Trophoblast cell (in vitro differentiated cells and primary cell): ENCODE measurements at regions not wholly inside any gene's neighbourhood (a gene's known extent, or its start where the extent isn't known, plus 50 kb on each side); places are given as distances from the start of the nearest gene placed in this dataset.

Experiments used
- DNase-seq, 2 donors: peaks; one replicate each; pipeline ENCODE4 v3.0.0-alpha.2; 2016
- H2AFZ ChIP-seq: 2 replicates; pipeline ENCODE4 v1.6.1; 2013; ENCODE audit warnings: low read length, moderate library complexity, mild to moderate bottlenecking; ENCODE audit not compliant: insufficient read depth, poor library complexity
- H2AK5ac ChIP-seq: 2 replicates; pipeline ENCODE4 v1.6.1; 2013; ENCODE audit warnings: mild to moderate bottlenecking, low read length
- H2BK120ac ChIP-seq: 2 replicates; pipeline ENCODE4 v1.6.1; 2013; ENCODE audit warnings: low read length, mild to moderate bottlenecking, moderate library complexity; ENCODE audit not compliant: insufficient read depth, poor library complexity
- H2BK12ac ChIP-seq: 2 replicates; pipeline ENCODE4 v1.6.1; 2013; ENCODE audit warnings: mild to moderate bottlenecking, low read length, moderate library complexity
- H2BK5ac ChIP-seq: 2 replicates; pipeline ENCODE4 v1.6.1; 2013; ENCODE audit warnings: low read length, low read depth, moderate library complexity, mild to moderate bottlenecking; ENCODE audit not compliant: poor library complexity
- H3K14ac ChIP-seq: 2 replicates; pipeline ENCODE4 v1.6.1; 2013; ENCODE audit warnings: mild to moderate bottlenecking, low read length
- H3K18ac ChIP-seq: 2 replicates; pipeline ENCODE4 v1.6.1; 2013; ENCODE audit warnings: mild to moderate bottlenecking, low read length
- H3K23ac ChIP-seq: 2 replicates; pipeline ENCODE4 v1.6.1; 2013; ENCODE audit warnings: low read length
- H3K27ac ChIP-seq: 2 replicates; pipeline ENCODE4 v1.5.1; 2013; ENCODE audit warnings: low read depth, mild to moderate bottlenecking, inconsistent platforms, low read length, moderate library complexity
- H3K27me3 ChIP-seq: 2 replicates; pipeline ENCODE4 v1.6.1; 2013; ENCODE audit warnings: inconsistent platforms, mild to moderate bottlenecking, low read length, moderate library complexity; ENCODE audit not compliant: insufficient read depth
- H3K36me3 ChIP-seq, 2 experiments: 1 replicate in 1 of 2; 2 replicates in 1 of 2; pipeline ENCODE4 v1.6.1; 2013; ENCODE audit warnings: low read length in 2 of 2, mild to moderate bottlenecking in 2 of 2, moderate library complexity in 1 of 2; ENCODE audit not compliant: insufficient read depth in 2 of 2, control insufficient read depth in 1 of 2
- H3K4ac ChIP-seq: 2 replicates; pipeline ENCODE4 v1.6.1; 2013; ENCODE audit warnings: low read depth, mild to moderate bottlenecking, low read length, moderate library complexity
- H3K4me1 ChIP-seq, 2 experiments: 1 replicate in 1 of 2; 2 replicates in 1 of 2; pipeline ENCODE4 v1.6.1; 2013; ENCODE audit warnings: low read length in 2 of 2, mild to moderate bottlenecking in 2 of 2, moderate library complexity in 1 of 2; ENCODE audit not compliant: insufficient read depth in 2 of 2, control insufficient read depth in 1 of 2
- H3K4me2 ChIP-seq: 2 replicates; pipeline ENCODE4 v1.6.1; 2013; ENCODE audit warnings: inconsistent platforms, mild to moderate bottlenecking, low read length, moderate library complexity
- H3K4me3 ChIP-seq: 2 replicates; pipeline ENCODE4 v1.5.1; 2013; ENCODE audit warnings: mild to moderate bottlenecking, low read depth, low read length, inconsistent platforms
- H3K79me1 ChIP-seq: one replicate; pipeline ENCODE4 v1.6.1; 2013; ENCODE audit warnings: low read length
- H3K79me2 ChIP-seq: 2 replicates; pipeline ENCODE4 v1.6.1; 2013; ENCODE audit warnings: low read length, mild to moderate bottlenecking; ENCODE audit not compliant: control insufficient read depth, insufficient read depth, poor library complexity
- H3K9ac ChIP-seq: 2 replicates; pipeline ENCODE4 v1.6.1; 2013; ENCODE audit warnings: mild to moderate bottlenecking, low read length
- H3K9me3 ChIP-seq: 2 replicates; pipeline ENCODE4 v1.6.1; 2013; ENCODE audit warnings: low read depth, mild to moderate bottlenecking, control low read depth, inconsistent platforms, low read length; ENCODE audit not compliant: insufficient read depth
- H4K12ac ChIP-seq: 2 replicates; pipeline ENCODE4 v1.6.1; 2013; ENCODE audit warnings: low read depth, mild to moderate bottlenecking, low read length, moderate library complexity
- H4K8ac ChIP-seq: 2 replicates; pipeline ENCODE4 v1.6.1; 2013; ENCODE audit warnings: low read depth, mild to moderate bottlenecking, low read length, moderate library complexity
- H4K91ac ChIP-seq: one replicate; pipeline ENCODE4 v1.6.1; 2013; ENCODE audit warnings: low read depth, mild to moderate bottlenecking, low read length, moderate library complexity
- WGBS: extraction: QIAGEN DNeasy Blood & Tissue Kit; methylation state at CpG from one replicate; pipeline ENCODE4 v1.1.7; 2013; ENCODE audit warnings: missing lambda C conversion rate; ENCODE audit not compliant: insufficient read length, insufficient coverage; ENCODE audit errors: extremely low coverage; 5-methylcytosine and 5-hydroxymethylcytosine counted together

- no peak overlapping the region for H3K27ac ChIP-seq
- no peak overlapping the region for H2AK5ac ChIP-seq
- H3K4ac ChIP-seq, result no peak overlapping the region
- no peak overlapping the region for H2AFZ ChIP-seq
- no peak overlapping the region for H3K23ac ChIP-seq
- no peak overlapping the region for H4K12ac ChIP-seq
- H3K27me3 ChIP-seq, result no peaks in the 10 kb centered on the region
- no peaks in the 10 kb centered on the region for H3K79me1 ChIP-seq
- DNase-seq, result no peak
- no peaks in the 10 kb centered on the region for H3K79me2 ChIP-seq
- no peaks in the 10 kb centered on the region for H3K36me3 ChIP-seq
- H3K4me1 ChIP-seq, result no peaks in the 10 kb centered on the region
- no CpG with 5 or more reads among the region's 2 CpGs for WGBS
- H3K18ac ChIP-seq, result no peak overlapping the region
- no peak overlapping the region for H4K91ac ChIP-seq
- no peak overlapping the region for H2BK120ac ChIP-seq
- H3K14ac ChIP-seq, result no peak overlapping the region
- no peak overlapping the region for H4K8ac ChIP-seq
- H3K4me3 ChIP-seq, result no peak overlapping the region
- H2BK5ac ChIP-seq, result no peak overlapping the region
- H3K4me2 ChIP-seq, result no peak overlapping the region
- no peaks in the 10 kb centered on the region for H3K9me3 ChIP-seq
- no peak overlapping the region for H2BK12ac ChIP-seq
- no peak overlapping the region for H3K9ac ChIP-seq
These were observed 137.0 kb downstream of the ZPLD1 start for GRCh38 chr3:102571720-102572384.

GRCh38 chr3:102573483-102574028, 138.7 kb downstream of the ZPLD1 start:
- H2AFZ ChIP-seq, result no peak overlapping the region
- no peak overlapping the region for H3K14ac ChIP-seq
- H2BK12ac ChIP-seq, result no peak overlapping the region
- H2BK5ac ChIP-seq, result no peak overlapping the region
- H3K36me3 ChIP-seq, result no peaks in the 10 kb centered on the region
- no peak overlapping the region for H3K4ac ChIP-seq
- H2BK120ac ChIP-seq, result no peak overlapping the region
- no peak overlapping the region for H2AK5ac ChIP-seq
- H3K23ac ChIP-seq, result no peak overlapping the region
- H3K9me3 ChIP-seq, result no peaks in the 10 kb centered on the region
- H3K79me1 ChIP-seq, result no peaks in the 10 kb centered on the region
- no peak overlapping the region for H3K27ac ChIP-seq
- WGBS, result no CpG with 5 or more reads among the region's 3 CpGs
- H4K8ac ChIP-seq, result no peak overlapping the region
- no peaks in the 10 kb centered on the region for H3K4me1 ChIP-seq
- H3K4me2 ChIP-seq, result no peak overlapping the region
- no peak overlapping the region for H3K9ac ChIP-seq
- no peak for DNase-seq
- H3K27me3 ChIP-seq, result no peaks in the 10 kb centered on the region
- no peaks in the 10 kb centered on the region for H3K79me2 ChIP-seq
- H3K4me3 ChIP-seq, result no peak overlapping the region
- no peak overlapping the region for H4K12ac ChIP-seq
- H3K18ac ChIP-seq, result no peak overlapping the region
- H4K91ac ChIP-seq, result no peak overlapping the region

- no peak overlapping the region for H3K4me3 ChIP-seq
- no CpG with 5 or more reads among the region's 6 CpGs for WGBS
- H4K8ac ChIP-seq, result no peak overlapping the region
- no peak for DNase-seq
- no peak overlapping the region for H2AFZ ChIP-seq
- no peak overlapping the region for H3K4me2 ChIP-seq
- no peaks in the 10 kb centered on the region for H3K9me3 ChIP-seq
- no peak overlapping the region for H3K9ac ChIP-seq
- H3K18ac ChIP-seq, result no peak overlapping the region
- no peak overlapping the region for H2AK5ac ChIP-seq
- H3K79me1 ChIP-seq, result no peaks in the 10 kb centered on the region
- H3K4me1 ChIP-seq, result no peaks in the 10 kb centered on the region
- no peak overlapping the region for H3K14ac ChIP-seq
- H3K36me3 ChIP-seq, result no peaks in the 10 kb centered on the region
- no peak overlapping the region for H3K23ac ChIP-seq
- no peak overlapping the region for H2BK120ac ChIP-seq
- no peak overlapping the region for H2BK5ac ChIP-seq
- no peaks in the 10 kb centered on the region for H3K79me2 ChIP-seq
- H4K91ac ChIP-seq, result no peak overlapping the region
- H3K27me3 ChIP-seq, result no peaks in the 10 kb centered on the region
- H4K12ac ChIP-seq, result no peak overlapping the region
- no peak overlapping the region for H2BK12ac ChIP-seq
- no peak overlapping the region for H3K4ac ChIP-seq
- H3K27ac ChIP-seq, result no peak overlapping the region
These were observed 139.5 kb downstream of the ZPLD1 start for GRCh38 chr3:102574355-102574754.

GRCh38 chr3:102576651-102577050, 141.8 kb downstream of the ZPLD1 start:
- no peak overlapping the region for H2AK5ac ChIP-seq
- H4K8ac ChIP-seq, result no peak overlapping the region
- H3K4ac ChIP-seq, result no peak overlapping the region
- H3K9me3 ChIP-seq, result no peaks in the 10 kb centered on the region
- H2BK5ac ChIP-seq, result no peak overlapping the region
- H4K91ac ChIP-seq, result no peak overlapping the region
- no peak for DNase-seq
- H3K27me3 ChIP-seq, result no peaks in the 10 kb centered on the region
- H2BK12ac ChIP-seq, result no peak overlapping the region
- no peak overlapping the region for H3K14ac ChIP-seq
- no peak overlapping the region for H3K4me3 ChIP-seq
- no peaks in the 10 kb centered on the region for H3K4me1 ChIP-seq
- no peaks in the 10 kb centered on the region for H3K79me1 ChIP-seq
- no peak overlapping the region for H3K23ac ChIP-seq
- H3K18ac ChIP-seq, result no peak overlapping the region
- H2BK120ac ChIP-seq, result no peak overlapping the region
- no peak overlapping the region for H3K9ac ChIP-seq
- no peak overlapping the region for H2AFZ ChIP-seq
- H3K4me2 ChIP-seq, result no peak overlapping the region
- no peaks in the 10 kb centered on the region for H3K36me3 ChIP-seq
- WGBS, result no CpG with 5 or more reads among the region's 1 CpG
- no peak overlapping the region for H4K12ac ChIP-seq
- no peak overlapping the region for H3K27ac ChIP-seq
- H3K79me2 ChIP-seq, result no peaks in the 10 kb centered on the region
